GM18507 (cell line): ENCODE measurements at regions not wholly inside any gene's neighbourhood (a gene's known extent, or its start where the extent isn't known, plus 50 kb on each side); places are given as distances from the start of the nearest gene placed in this dataset.

Experiments
- DNase-seq: peaks from one replicate; pipeline ENCODE4 v3.0.0; 2011; ENCODE audit warnings: low read depth; ENCODE audit not compliant: insufficient read length; ENCODE audit errors: extremely low spot score
- FAIRE-seq: peaks from 2 replicates; lab custom pipeline; 2011; peaks lifted over from hg19 to GRCh38; lab: Jason Lieb, UNC

DNA sequence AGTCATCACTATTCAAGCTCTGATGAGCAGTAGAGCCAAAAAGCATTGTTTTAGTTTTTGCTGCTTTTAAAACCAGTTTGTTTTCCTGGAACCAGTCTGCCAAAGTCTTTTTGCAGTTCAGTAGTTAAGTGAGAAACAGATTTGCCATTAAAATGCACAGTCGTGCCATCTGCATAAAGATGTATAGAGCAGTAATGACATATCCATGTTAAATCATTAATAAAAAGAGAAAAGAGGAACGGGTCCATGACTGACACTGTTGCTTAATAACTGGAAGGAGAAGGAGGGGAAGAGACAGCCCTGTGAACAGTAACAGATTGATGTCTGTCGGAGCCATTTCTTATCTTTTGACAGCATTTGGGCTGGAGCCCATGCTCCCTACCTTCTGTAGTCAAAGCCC, 704.6 kb downstream of the SATB2 start:
- no peak for DNase-seq
- no peak for FAIRE-seq

DNA sequence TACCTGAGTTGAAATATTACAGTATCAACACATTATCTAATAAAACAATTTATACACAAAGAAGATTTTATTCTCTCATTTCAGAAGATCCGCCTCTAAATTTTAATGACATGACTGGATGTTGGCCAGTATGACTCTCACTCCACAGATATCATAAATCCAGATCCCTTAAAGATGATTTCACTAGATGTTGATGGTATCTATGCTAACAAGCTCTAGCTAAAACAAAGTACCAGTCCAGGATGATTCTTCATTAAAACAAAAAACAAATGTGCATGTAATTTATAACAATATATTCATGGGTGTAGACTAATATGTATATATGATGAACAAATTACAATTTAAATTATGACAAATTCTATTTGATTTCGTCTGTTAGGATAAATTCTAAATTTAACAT, 708.4 kb downstream of the SATB2 start:
- FAIRE-seq (no peak), DNase-seq (no peak)

GRCh38 chr2:198731842-198732399, 725.8 kb downstream of the SATB2 start:
- DNase-seq (no peak), FAIRE-seq (no peak)

DNA sequence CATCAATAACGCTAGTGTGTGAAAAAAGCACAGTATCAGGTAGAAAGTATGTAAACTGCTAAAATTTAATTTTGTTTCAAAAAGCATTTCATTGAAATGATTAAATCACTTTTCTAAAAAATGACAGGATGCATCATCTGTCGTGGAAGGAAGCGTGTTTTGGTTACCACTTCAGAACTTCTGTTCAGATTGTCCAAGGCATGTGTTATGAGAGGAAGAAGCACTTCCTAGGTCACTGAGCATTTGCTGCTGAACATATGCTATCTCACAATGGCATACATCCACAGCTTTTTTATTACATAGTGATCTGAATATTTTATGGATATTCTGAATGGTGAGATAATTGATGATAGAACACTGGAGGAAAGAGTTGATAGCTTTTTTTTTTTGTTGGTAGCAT, 737.5 kb downstream of the SATB2 start:
- no peak for DNase-seq
- FAIRE-seq = no peak

DNA sequence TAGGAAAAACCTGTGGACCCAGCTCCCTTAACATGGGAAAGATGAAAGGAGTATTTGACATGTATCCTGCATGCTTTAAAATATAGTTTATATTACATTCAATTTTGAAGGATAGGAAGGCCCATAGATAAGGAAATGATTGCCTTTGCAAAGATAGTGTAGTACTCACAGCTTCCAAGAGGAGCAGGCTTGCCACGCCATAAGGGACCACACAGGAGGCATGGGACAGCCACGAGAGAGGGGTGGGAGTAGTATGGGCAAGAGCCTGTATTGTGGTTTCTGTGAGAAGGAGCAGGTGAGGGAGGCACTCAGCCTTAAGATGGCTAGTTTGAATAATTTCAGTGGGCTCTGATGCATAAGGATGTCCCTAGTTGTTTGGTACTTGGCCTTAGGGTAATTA, 740.3 kb downstream of the SATB2 start:
- FAIRE-seq (no peak), DNase-seq (no peak)

GRCh38 chr2:198715302-198715835, 742.4 kb downstream of the SATB2 start:
- FAIRE-seq (no peak), DNase-seq (no peak)

- DNase-seq = no peak
- no peak for FAIRE-seq
Observed at GRCh38 chr2:198712485-198712884, 745.3 kb downstream of the SATB2 start.

DNA sequence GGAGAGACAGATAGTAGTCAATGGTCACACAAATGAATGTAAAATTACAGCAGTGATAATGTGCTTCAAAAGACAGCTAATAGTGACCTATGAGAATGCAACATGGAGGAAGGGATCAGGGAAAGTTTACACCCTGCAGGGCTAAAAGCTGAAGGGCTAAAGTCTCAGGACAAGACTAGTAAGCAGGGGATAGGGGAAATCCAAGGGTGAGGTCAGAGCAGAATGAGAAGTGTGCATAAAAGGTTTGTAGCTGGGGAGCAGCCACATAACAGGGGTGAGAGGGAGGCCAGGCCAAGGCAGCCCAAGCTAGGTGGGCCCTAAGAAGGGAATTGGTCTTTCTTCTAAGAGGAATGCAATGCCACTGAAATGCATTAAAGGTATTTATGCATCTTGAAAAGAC, 746.3 kb downstream of the SATB2 start:
- FAIRE-seq (no peak), DNase-seq (no peak)

DNA sequence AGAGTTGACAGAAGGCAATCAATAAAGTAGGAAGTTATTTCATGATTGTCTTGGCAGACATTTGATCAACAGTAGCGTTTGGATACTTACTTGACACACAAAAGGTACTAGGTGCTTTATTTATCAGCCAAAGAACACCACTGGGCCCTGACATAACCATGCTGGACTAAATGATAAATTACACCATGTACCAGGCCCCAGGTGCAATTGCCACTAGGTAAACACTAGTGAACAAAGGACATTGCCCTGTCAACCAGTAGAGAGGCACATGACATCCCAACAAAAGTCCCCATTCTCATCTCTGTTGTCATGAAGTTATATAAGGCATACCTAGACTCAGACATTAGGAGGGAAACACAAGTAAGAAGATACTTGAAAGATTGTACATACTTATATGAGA, 747.2 kb downstream of the SATB2 start:
- FAIRE-seq (no peak), DNase-seq (no peak)

DNA sequence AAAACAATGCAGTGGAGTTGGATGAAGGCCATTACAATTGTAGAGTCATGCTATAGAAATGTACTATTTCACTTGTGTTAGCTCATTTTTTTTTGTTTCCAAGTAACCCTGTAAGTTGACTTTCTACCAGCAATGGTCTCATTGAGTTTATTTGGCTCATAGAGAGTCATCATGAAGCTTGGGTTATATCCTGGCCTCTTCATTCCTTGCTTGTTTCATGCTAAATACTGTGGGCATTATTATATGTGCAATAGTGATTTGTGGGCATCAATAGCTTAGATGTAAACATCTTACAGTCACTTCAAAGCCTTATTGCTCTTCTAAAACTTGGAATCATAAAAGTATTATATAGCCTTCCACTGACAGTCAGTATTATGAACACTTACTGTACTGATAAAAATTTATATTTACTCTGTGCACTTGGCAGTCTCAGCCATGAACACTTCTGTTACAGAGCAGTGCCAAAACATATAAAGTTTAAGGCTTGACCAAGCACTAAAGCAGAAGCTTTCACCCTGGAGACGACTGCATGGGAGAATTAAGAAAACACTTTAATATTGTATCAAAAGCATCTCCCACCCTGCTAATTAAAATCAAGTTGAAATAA, 751.2 kb downstream of the SATB2 start:
- DNase-seq (no peak), FAIRE-seq (no peak)

GRCh38 chr2:198703281-198703680, 754.5 kb downstream of the SATB2 start:
- DNase-seq = no peak
- no peak for FAIRE-seq

GRCh38 chr2:198702796-198703195, 754.9 kb downstream of the SATB2 start:
- no peak for FAIRE-seq
- no peak for DNase-seq

- FAIRE-seq (no peak), DNase-seq (no peak)
Observed at GRCh38 chr2:198701481-198701880, 756.3 kb downstream of the SATB2 start.

GRCh38 chr2:198700319-198700718, 757.4 kb downstream of the SATB2 start:
- no peak for DNase-seq
- FAIRE-seq = no peak

DNA sequence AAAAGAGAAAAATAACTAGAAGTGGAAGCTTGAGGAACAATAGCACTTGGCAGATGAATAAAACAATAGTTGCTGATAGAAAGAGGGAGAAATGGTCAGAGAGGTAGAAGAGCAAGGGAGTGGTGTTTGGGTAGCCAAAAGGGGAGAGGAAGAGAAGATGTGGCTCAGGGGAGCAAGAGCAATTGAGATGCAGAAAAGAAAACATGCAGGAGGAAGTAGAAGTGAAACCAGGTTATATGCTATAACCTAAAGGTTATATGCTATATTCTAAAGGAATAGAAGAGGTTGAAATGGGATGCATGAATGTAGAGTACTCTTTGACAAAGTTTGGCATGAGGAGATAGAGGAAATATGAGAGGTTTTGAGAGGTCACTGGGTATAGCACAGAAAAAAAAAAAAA, 759.5 kb downstream of the SATB2 start:
- no peak for DNase-seq
- FAIRE-seq = no peak

DNA sequence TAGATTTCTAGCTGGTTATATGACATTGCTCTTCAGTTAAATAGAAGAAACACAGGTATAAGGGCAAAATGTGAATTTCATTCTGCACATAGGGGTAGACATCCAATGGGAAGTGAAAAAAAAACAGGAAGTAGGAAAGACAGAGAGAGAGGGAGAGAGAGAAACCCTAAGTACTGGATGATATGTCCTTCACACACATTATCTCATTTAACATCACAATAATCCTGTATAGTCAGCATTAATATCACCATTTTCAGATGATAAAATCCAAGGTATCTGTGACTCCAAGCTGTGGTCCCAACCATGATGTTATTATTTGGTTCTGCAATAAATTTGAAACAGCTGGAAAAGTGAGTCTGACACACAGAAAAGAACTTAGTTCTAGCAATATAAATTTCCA, 759.9 kb downstream of the SATB2 start:
- no peak for FAIRE-seq
- DNase-seq = no peak

DNA sequence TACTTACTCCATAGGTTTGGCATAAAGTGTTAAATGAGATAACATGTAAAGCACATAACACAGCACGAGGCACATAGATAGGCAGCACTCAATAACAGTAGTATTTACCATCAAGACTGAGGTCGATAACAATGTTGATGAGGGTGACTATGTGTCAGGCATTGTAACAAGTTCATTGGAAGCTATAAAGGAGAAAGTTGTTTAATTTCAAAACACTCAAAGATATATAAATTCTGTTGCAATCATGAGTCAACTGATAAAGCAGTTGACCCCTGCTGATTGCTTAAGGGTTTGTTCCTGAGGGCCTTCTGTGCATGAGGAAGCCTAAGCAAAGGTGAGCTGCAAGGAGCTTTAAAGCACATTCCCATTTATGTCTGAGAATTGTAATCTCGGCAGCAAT, 760.5 kb downstream of the SATB2 start:
- no peak for FAIRE-seq
- DNase-seq = no peak

GRCh38 chr2:198695879-198696278, 761.9 kb downstream of the SATB2 start:
- FAIRE-seq (no peak), DNase-seq (no peak)

DNA sequence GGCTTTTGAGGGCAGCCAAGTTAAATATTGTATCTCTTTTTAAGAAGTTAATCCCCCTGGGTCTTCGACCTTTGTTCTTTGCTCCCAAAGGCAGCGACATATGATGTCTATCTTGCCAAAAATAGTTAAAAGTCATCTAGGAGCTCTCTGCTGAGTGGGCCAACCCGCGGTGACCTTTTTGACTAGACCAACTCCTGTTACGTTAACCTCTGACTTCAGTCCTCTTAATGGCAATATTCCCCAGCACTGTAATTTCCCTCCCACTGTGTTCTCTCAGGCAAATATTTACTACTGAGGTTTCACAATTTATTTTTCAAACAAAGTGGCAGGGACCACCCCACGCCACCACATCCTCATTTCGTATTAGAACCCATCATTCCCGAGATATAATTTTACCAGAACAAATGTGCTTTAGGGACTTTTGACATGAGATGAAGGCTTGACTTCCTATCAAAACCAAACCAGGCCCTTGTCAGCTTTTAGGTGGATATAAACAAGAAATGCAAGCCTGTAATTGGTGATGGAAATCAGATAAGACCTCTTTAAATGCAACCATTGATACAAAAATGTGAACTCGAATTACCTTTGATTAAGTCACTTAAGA, 764.7 kb downstream of the SATB2 start:
- no peak for FAIRE-seq
- no peak for DNase-seq

DNA sequence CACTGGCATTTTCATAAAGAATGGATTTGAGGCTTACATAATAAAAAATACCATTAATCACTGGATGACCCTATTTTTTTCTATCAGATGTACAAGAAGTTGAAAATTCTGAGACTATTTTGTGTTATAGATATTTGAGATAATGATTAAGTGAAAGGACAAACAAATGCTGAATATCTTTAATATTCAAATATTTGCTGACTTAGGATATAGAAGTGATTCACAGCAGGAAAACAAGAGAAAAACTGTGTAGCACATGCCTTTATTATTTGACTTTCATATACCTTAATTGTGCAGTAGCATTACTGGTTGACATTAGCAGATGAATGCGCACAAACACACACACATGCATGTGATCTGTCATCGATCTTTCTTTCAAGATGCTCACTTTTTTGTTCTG, 766.5 kb downstream of the SATB2 start:
- DNase-seq = no peak
- FAIRE-seq = no peak

GRCh38 chr2:198664321-198664720, 793.4 kb downstream of the SATB2 start:
- DNase-seq (no peak), FAIRE-seq (no peak)
